OCI-LY7 (cell line): ENCODE measurements at regions not wholly inside any gene's neighbourhood (a gene's known extent, or its start where the extent isn't known, plus 50 kb on each side); places are given as distances from the start of the nearest gene placed in this dataset.

Source experiments
- BruUV-seq: library from RNA; stranded (reverse); fragments of 400-500 nt; replicated peaks from 2 replicates; lab custom pipeline; 2021; lab: Mats Ljungman, UMichigan
- CTCF ChIA-PET: fragments of 300-600 bp; sonication (Branson Sonifier 250); formaldehyde crosslinking; loops from one replicate; lab custom pipeline; 2022; ENCODE audit warnings: antibody characterized with exemption; ENCODE audit not compliant: unreplicated experiment; lab: Charles Lee
- POLR2A ChIA-PET: fragments of 300-600 bp; sonication (Branson Sonifier 250); formaldehyde crosslinking; loops from one replicate; lab custom pipeline; 2022; ENCODE audit warnings: antibody characterized with exemption; lab: Charles Lee
- DNase-seq: peaks from one replicate; pipeline ENCODE4 v3.0.0-alpha.2; 2015; ENCODE audit warnings: low spot score
- H2AFZ ChIP-seq: fragments of 200-600 bp; sonication (generic), shearing (Covaris generic); 2 replicates; pipeline ENCODE4 v1.6.1; 2014; ENCODE audit warnings: mild to moderate bottlenecking, antibody characterized with exemption, low read length, moderate library complexity
- H3K27ac ChIP-seq: fragments of 200-600 bp; sonication (generic); 2 replicates; pipeline ENCODE4 v1.5.1; 2014; ENCODE audit warnings: mixed run types, low read depth, mild to moderate bottlenecking, moderate library complexity, low read length, inconsistent platforms; ENCODE audit not compliant: poor library complexity, severe bottlenecking
- H3K36me3 ChIP-seq: fragments of 200-600 bp; sonication (generic); 2 replicates; pipeline ENCODE4 v1.6.1; 2014; ENCODE audit warnings: mild to moderate bottlenecking, antibody characterized with exemption, low read length, moderate library complexity, mixed read lengths; ENCODE audit not compliant: insufficient read depth
- H3K4me1 ChIP-seq: fragments of 200-600 bp; sonication (generic); 2 replicates; pipeline ENCODE4 v1.5.1; 2014; ENCODE audit warnings: mild to moderate bottlenecking, low read length; ENCODE audit not compliant: insufficient read depth, poor library complexity, severe bottlenecking
- H3K4me2 ChIP-seq: fragments of 200-600 bp; sonication (generic); 2 replicates; pipeline ENCODE4 v1.6.1; 2014; ENCODE audit warnings: mild to moderate bottlenecking, low read length
- H3K4me3 ChIP-seq: fragments of 200-600 bp; sonication (generic); 2 replicates; pipeline ENCODE4 v1.5.1; 2014; ENCODE audit warnings: mild to moderate bottlenecking, low read depth, low read length; ENCODE audit not compliant: poor library complexity, severe bottlenecking
- H3K79me2 ChIP-seq: fragments of 200-600 bp; sonication (generic); 2 replicates; pipeline ENCODE4 v1.6.1; 2016; ENCODE audit warnings: low read depth, mild to moderate bottlenecking, low read length, moderate library complexity, mixed read lengths; ENCODE audit not compliant: insufficient read depth
- H3K9me2 ChIP-seq: fragments of 200-600 bp; sonication (generic); 2 replicates; pipeline ENCODE4 v1.6.1; 2016; ENCODE audit warnings: mild to moderate bottlenecking, low read length, mixed read lengths; ENCODE audit not compliant: insufficient read depth
- H3K9me3 ChIP-seq: fragments of 200-600 bp; sonication (generic); 2 replicates; pipeline ENCODE4 v1.6.1; 2014; ENCODE audit warnings: mild to moderate bottlenecking, mixed run types, low read length, mixed read lengths
- H4K20me1 ChIP-seq: fragments of 200-600 bp; sonication (generic); 2 replicates; pipeline ENCODE4 v1.6.1; 2014; ENCODE audit warnings: mild to moderate bottlenecking, antibody characterized with exemption, low read length, moderate library complexity, mixed read lengths; ENCODE audit not compliant: insufficient read depth
- CTCF ChIP-seq: fragments of 200-600 bp; sonication (generic); conservative IDR thresholded peaks from 2 replicates; pipeline ENCODE4 v1.5.1; 2014; ENCODE audit warnings: mild to moderate bottlenecking, antibody characterized with exemption, low read length, moderate library complexity, mixed read lengths
- EZH2phosphoT487 ChIP-seq: fragments of 200-600 bp; sonication (generic); IDR thresholded peaks from 2 replicates; pipeline ENCODE4 v1.6.1; 2018; ENCODE audit warnings: low read depth, borderline replicate concordance, mild to moderate bottlenecking, mixed run types, antibody characterized with exemption, low read length, moderate library complexity, mixed read lengths
- intact Hi-C: fragments of 100-400 bp; cut with micrococcal nuclease; formaldehyde crosslinking; loops from one replicate; pipeline ENCODE4 v1.10.0; 2022; ENCODE audit not compliant: unreplicated experiment

- DNase-seq = no peak
- no peak overlapping the region for H3K4me2 ChIP-seq
- H3K4me3 ChIP-seq = no peak overlapping the region
- no peaks in the 10 kb centered on the region for H3K9me3 ChIP-seq
- intact Hi-C loops = no loop called here
- H3K79me2 ChIP-seq = no peaks in the 10 kb centered on the region
- no peaks in the 10 kb centered on the region for H3K36me3 ChIP-seq
- H4K20me1 ChIP-seq = no peaks in the 10 kb centered on the region
- no TSS peak for BruUV-seq
- H3K27ac ChIP-seq = no peak overlapping the region
- H3K9me2 ChIP-seq = no peaks in the 10 kb centered on the region
- no peak overlapping the region for H2AFZ ChIP-seq
- ChIA-PET CTCF (no interaction called here), POLR2A (no interaction called here)
- TF ChIP-seq EZH2phosphoT487 (no peak), CTCF (no peak)
- H3K4me1 ChIP-seq = no peaks in the 10 kb centered on the region
Measured at GRCh38 chr4:136743238-136743637, 789.1 kb downstream of the PCDH18 start.

GRCh38 chr4:136742333-136742732, 790.0 kb downstream of the PCDH18 start:
- Histone ChIP-seq H3K79me2 (no peaks in the 10 kb centered on the region), H3K9me2 (no peaks in the 10 kb centered on the region), H3K4me3 (no peak overlapping the region), H2AFZ (no peak overlapping the region), H3K4me1 (no peaks in the 10 kb centered on the region), H3K36me3 (no peaks in the 10 kb centered on the region), H3K4me2 (no peak overlapping the region), H3K27ac (no peak overlapping the region), H4K20me1 (no peaks in the 10 kb centered on the region), H3K9me3 (no peaks in the 10 kb centered on the region)
- no peak for DNase-seq
- intact Hi-C loops = no loop called here
- BruUV-seq = no TSS peak
- TF ChIP-seq EZH2phosphoT487 = no peak
- TF ChIP-seq CTCF = no peak
- POLR2A ChIA-PET = interaction anchor here (0.6 kb wide), 1 partner anchor 419 kb away, joined by 3 read pairs; no protein-coding TSS in a partner anchor
- CTCF ChIA-PET = no interaction called here

- intact Hi-C loops = no loop called here
- H3K9me2 ChIP-seq = no peaks in the 10 kb centered on the region
- no TSS peak for BruUV-seq
- TF ChIP-seq CTCF (no peak), EZH2phosphoT487 (no peak)
- ChIA-PET POLR2A (interaction anchor here (0.6 kb wide), 1 partner anchor 420 kb away, joined by 3 read pairs; no protein-coding TSS in a partner anchor), CTCF (no interaction called here)
- no peaks in the 10 kb centered on the region for H4K20me1 ChIP-seq
- no peaks in the 10 kb centered on the region for H3K4me1 ChIP-seq
- DNase-seq = no peak
- H3K4me3 ChIP-seq = no peak overlapping the region
- no peaks in the 10 kb centered on the region for H3K79me2 ChIP-seq
- no peak overlapping the region for H3K27ac ChIP-seq
- H3K9me3 ChIP-seq = no peaks in the 10 kb centered on the region
- no peak overlapping the region for H3K4me2 ChIP-seq
- no peaks in the 10 kb centered on the region for H3K36me3 ChIP-seq
- H2AFZ ChIP-seq = no peak overlapping the region
Measured at GRCh38 chr4:136741468-136741867, 790.8 kb downstream of the PCDH18 start.
